ENCODE measurements at regions not wholly inside any gene's neighbourhood (a gene's known extent, or its start where the extent isn't known, plus 50 kb on each side); places are given as distances from the start of the nearest gene placed in this dataset.

- no peaks in the 10 kb centered on the region for H3K36me3 ChIP-seq (ENCODE audit: insufficient read depth in 1 of 2, low read depth in 1 of 2)
- no peak for DNase-seq
- H3K4me3 ChIP-seq = no peak overlapping the region
- H3K27me3 ChIP-seq (ENCODE audit: insufficient read depth in 3 of 3, low read length in 2 of 3) = no peaks in the 10 kb centered on the region
- no peak overlapping the region for H3K27ac ChIP-seq
- peaks cover 68% of the 10 kb centered on the region for H3K4me1 ChIP-seq
- ATAC-seq = no peak
- intact Hi-C loops (cut with DNase I) = loop anchor here in 1 of 2 donors (10.0 kb wide), 2 partner anchors 198 to 478 kb away; partner anchors contain the start of genes CST3 and NXT1
- no peaks in the 10 kb centered on the region for H3K9me3 ChIP-seq
- 63 to 82% (median 66%) methylated on average over 5 of the region's 5 CpGs for WGBS, 3 donors
- no peak for TF ChIP-seq CTCF (IDR thresholded peaks at IDR 0.05)
Measured at GRCh38 chr20:23156842-23157423, 70.8 kb upstream of the CD93 start.

- peak in 1 of 4 donors; percentile 15 for ATAC-seq
- intact Hi-C loops (cut with DNase I) = loop anchor here in 1 of 2 donors (10.0 kb wide), 2 partner anchors 198 to 478 kb away; partner anchors contain the start of genes CST3 and NXT1
- peaks cover 68% of the 10 kb centered on the region for H3K4me1 ChIP-seq
- H3K36me3 ChIP-seq (ENCODE audit: insufficient read depth in 1 of 2, low read depth in 1 of 2) = no peaks in the 10 kb centered on the region
- peak overlapping the region; percentile 59 for H3K27ac ChIP-seq
- peak in 1 of 2 donors; percentile 69 for DNase-seq
- no peaks in the 10 kb centered on the region for H3K27me3 ChIP-seq (ENCODE audit: insufficient read depth in 3 of 3, low read length in 2 of 3)
- WGBS, 3 donors = 64 to 75% (median 67%) methylated on average over 11 of the region's 11 CpGs
- no peaks in the 10 kb centered on the region for H3K9me3 ChIP-seq
- TF ChIP-seq CTCF (IDR thresholded peaks at IDR 0.05) = no peak
- H3K4me3 ChIP-seq = no peak overlapping the region
Measured at GRCh38 chr20:23156170-23156841, 70.2 kb upstream of the CD93 start.

- intact Hi-C loops (cut with DNase I) = loop anchor here in 1 of 2 donors (10.0 kb wide), 2 partner anchors 200 to 480 kb away; partner anchors contain the start of genes CST3 and NXT1
- Histone ChIP-seq H3K27ac (peak overlapping the region; percentile 96), H3K9me3 (no peaks in the 10 kb centered on the region), H3K27me3 (ENCODE audit: insufficient read depth in 3 of 3, low read length in 2 of 3) (no peaks in the 10 kb centered on the region), H3K4me3 (no peak overlapping the region), H3K4me1 (peaks cover 70% of the 10 kb centered on the region), H3K36me3 (ENCODE audit: insufficient read depth in 1 of 2, low read depth in 1 of 2) (no peaks in the 10 kb centered on the region)
- DNase-seq = peak in 1 of 2 donors; percentile 40
- no peak for TF ChIP-seq CTCF (IDR thresholded peaks at IDR 0.05)
- no peak for ATAC-seq
- 81 to 87% (median 86%) methylated on average over 7 of the region's 7 CpGs for WGBS, 3 donors
Measured at GRCh38 chr20:23155141-23155590, 69.0 kb upstream of the CD93 start.

- Histone ChIP-seq H3K4me3 (no peak overlapping the region), H3K36me3 (ENCODE audit: insufficient read depth in 1 of 2, low read depth in 1 of 2) (no peaks in the 10 kb centered on the region), H3K27me3 (ENCODE audit: insufficient read depth in 3 of 3, low read length in 2 of 3) (no peaks in the 10 kb centered on the region), H3K9me3 (no peaks in the 10 kb centered on the region), H3K4me1 (peaks cover 70% of the 10 kb centered on the region), H3K27ac (peak overlapping the region; percentile 96)
- ATAC-seq (no peak), DNase-seq (no peak)
- WGBS, 3 donors = 85 to 92% (median 87%) methylated on average over 4 of the region's 4 CpGs
- intact Hi-C loops (cut with DNase I) = loop anchor here (2.0 to 10.0 kb wide), 4 partner anchors 103 to 481 kb away; partner anchors contain the start of genes NXT1 (in 2 of the 2) and CST3 (in 1 of the 2)
- no peak for TF ChIP-seq CTCF (IDR thresholded peaks at IDR 0.05)
Measured at GRCh38 chr20:23153696-23154341, 67.7 kb upstream of the CD93 start.
